ENCODE measurements at regions not wholly inside any gene's neighbourhood (a gene's known extent, or its start where the extent isn't known, plus 50 kb on each side); places are given as distances from the start of the nearest gene placed in this dataset.

DNA sequence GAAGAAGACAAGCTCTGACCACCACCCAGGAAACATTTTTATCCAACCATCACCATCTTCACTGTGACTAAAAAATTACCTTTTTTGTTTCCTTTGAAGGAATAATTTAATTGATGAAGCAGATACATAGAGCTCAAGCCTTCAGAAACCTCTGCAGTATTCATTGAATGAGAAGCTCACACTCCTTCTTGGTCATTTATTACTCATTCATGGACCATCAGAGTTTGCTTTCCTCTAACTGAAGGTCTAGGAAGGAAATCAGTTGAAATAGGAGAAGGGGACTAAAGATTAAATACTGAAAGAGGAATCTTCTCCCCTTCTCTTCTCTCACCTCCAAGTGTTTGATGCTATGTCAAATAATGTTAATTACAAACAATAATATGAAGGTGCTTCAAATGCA, 290.6 kb upstream of the KLF3 start (continued):
- TF ChIP-seq, protein P1, sequence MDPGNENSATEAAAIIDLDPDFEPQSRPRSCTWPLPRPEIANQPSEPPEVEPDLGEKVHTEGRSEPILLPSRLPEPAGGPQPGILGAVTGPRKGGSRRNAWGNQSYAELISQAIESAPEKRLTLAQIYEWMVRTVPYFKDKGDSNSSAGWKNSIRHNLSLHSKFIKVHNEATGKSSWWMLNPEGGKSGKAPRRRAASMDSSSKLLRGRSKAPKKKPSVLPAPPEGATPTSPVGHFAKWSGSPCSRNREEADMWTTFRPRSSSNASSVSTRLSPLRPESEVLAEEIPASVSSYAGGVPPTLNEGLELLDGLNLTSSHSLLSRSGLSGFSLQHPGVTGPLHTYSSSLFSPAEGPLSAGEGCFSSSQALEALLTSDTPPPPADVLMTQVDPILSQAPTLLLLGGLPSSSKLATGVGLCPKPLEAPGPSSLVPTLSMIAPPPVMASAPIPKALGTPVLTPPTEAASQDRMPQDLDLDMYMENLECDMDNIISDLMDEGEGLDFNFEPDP (CRISPR knock-in tag; conservative IDR thresholded peaks at IDR 0.05) = no peak
- no peak for TF ChIP-seq KDM4B (CRISPR knock-in tag; IDR thresholded peaks at IDR 0.05)
- TF ChIP-seq, protein P2, sequence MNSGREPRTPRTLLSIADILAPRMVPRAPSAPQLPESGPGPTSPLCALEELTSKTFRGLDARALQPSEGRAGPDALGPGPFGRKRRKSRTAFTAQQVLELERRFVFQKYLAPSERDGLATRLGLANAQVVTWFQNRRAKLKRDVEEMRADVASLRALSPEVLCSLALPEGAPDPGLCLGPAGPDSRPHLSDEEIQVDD (CRISPR knock-in tag; IDR thresholded peaks at IDR 0.05; ENCODE audit: borderline replicate concordance) = no peak
- TF ChIP-seq, protein P3, sequence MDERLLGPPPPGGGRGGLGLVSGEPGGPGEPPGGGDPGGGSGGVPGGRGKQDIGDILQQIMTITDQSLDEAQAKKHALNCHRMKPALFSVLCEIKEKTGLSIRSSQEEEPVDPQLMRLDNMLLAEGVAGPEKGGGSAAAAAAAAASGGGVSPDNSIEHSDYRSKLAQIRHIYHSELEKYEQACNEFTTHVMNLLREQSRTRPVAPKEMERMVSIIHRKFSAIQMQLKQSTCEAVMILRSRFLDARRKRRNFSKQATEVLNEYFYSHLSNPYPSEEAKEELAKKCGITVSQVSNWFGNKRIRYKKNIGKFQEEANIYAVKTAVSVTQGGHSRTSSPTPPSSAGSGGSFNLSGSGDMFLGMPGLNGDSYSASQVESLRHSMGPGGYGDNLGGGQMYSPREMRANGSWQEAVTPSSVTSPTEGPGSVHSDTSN (CRISPR knock-in tag; IDR thresholded peaks at IDR 0.05) = no peak

DNA sequence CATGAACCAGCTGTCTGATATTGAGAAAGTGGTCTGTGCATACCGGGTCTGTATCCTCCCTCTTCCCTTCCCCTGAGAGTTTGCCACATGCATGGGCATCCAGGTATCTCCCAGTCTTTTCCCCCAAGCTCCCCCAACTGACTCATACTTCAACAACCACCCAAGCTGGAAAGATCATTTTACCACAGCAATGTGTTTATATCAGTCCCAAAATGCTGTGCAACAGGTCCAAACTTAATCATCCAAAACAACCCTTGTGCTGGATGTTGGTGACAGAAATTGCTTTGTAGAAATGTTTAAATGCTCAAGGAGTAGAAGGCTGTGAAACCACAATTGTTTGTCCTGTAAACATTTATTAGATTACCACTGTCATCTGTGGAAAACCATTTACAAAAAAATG, 286.8 kb upstream of the KLF3 start:
- no TSS peak for BruUV-seq (replicated peaks)
- POLR2A ChIA-PET = no interaction called here
- Histone ChIP-seq H3K79me2 (ENCODE audit: insufficient read depth, low read length) (no peaks in the 10 kb centered on the region), H3K27ac (ENCODE audit: extremely low read length, insufficient read depth, low read length) (no peak overlapping the region), H3K4me2 (ENCODE audit: low read depth, low read length) (no peak overlapping the region), H3K4me1 (ENCODE audit: insufficient read depth, low read length) (peaks cover 9% of the 10 kb centered on the region), H3K36me3 (replicated peaks in 1 of 2; ENCODE audit: control insufficient read depth in 1 of 2, insufficient read depth in 2 of 2, low read length in 2 of 2) (no peaks in the 10 kb centered on the region), H4K20me1 (ENCODE audit: insufficient read depth, low read length) (no peaks in the 10 kb centered on the region), H3K9ac (ENCODE audit: insufficient read depth, low read depth, low read length) (no peak overlapping the region), H3K27me3 (ENCODE audit: control insufficient read depth in 1 of 2, insufficient read depth in 2 of 2, low read length in 2 of 2) (no peaks in the 10 kb centered on the region), H3K4me3 (replicated peaks in 1 of 3; ENCODE audit: insufficient read depth in 1 of 3, low read depth in 2 of 3, low read length in 3 of 3) (no peak overlapping the region), H3K9me3 (ENCODE audit: low read length) (peaks cover 7% of the 10 kb centered on the region; the same call in 1 of the 2 replicates), H2AFZ (ENCODE audit: low read length) (no peak overlapping the region)
- FAIRE-seq (no peak), DNase-seq (ENCODE audit: low spot score) (no peak), ATAC-seq (no peak)
- CTCF ChIA-PET (ENCODE audit: low intra/inter-chr PET ratio, low total read pairs) = no interaction called here
- 73% methylated on average over 1 of the region's 1 CpG for WGBS (ENCODE audit: low lambda C conversion rate)
- intact Hi-C loops (cut with micrococcal nuclease; ENCODE audit: unreplicated experiment) (no loop called here), in situ Hi-C loops (cut with HindIII; ENCODE audit: extremely low pct_ligation_motif_present, low pct_unique_long_range_greater_than_20kb) (no loop called here)
- TF ChIP-seq FOSL1 (CRISPR knock-in tag; IDR thresholded peaks at IDR 0.05; ENCODE audit: borderline replicate concordance) (no peak), ZNF709 (CRISPR knock-in tag; IDR thresholded peaks at IDR 0.05) (no peak)
